ENCODE measurements at regions not wholly inside any gene's neighbourhood (a gene's known extent, or its start where the extent isn't known, plus 50 kb on each side); places are given as distances from the start of the nearest gene placed in this dataset.

GRCh38 chr14:61847861-61848260 is 85.6 kb downstream of the SNAPC1 start:
- no peak for DNase-seq

- DNase-seq = no peak
Observed at GRCh38 chr14:61854898-61855297, 92.7 kb downstream of the SNAPC1 start.

- DNase-seq = peak; percentile 77
Observed at GRCh38 chr14:61860294-61860918, 98.2 kb downstream of the SNAPC1 start.

- DNase-seq = no peak
Observed at GRCh38 chr14:61861320-61861865, 99.2 kb downstream of the SNAPC1 start.

- no peak for DNase-seq
Observed at GRCh38 chr14:61864329-61864898, 102.2 kb downstream of the SNAPC1 start.

GRCh38 chr14:61866932-61867920 is 105.0 kb downstream of the SNAPC1 start:
- no peak for DNase-seq

GRCh38 chr14:61868846-61869245 is 106.6 kb downstream of the SNAPC1 start:
- DNase-seq = no peak

- no peak for DNase-seq
Observed at GRCh38 chr14:61870163-61870562, 107.9 kb downstream of the SNAPC1 start.

- no peak for DNase-seq
Observed at GRCh38 chr14:61872452-61872851, 110.2 kb downstream of the SNAPC1 start.

GRCh38 chr14:61875483-61875882 is 113.3 kb downstream of the SNAPC1 start:
- no peak for DNase-seq

GRCh38 chr14:61876362-61877034 is 114.3 kb downstream of the SNAPC1 start:
- no peak for DNase-seq

GRCh38 chr14:61877035-61877390 is 114.8 kb downstream of the SNAPC1 start:
- DNase-seq = no peak

- DNase-seq = no peak
Observed at GRCh38 chr14:61877768-61878167, 115.5 kb downstream of the SNAPC1 start.

- DNase-seq = no peak
Observed at GRCh38 chr14:61878931-61879330, 116.7 kb downstream of the SNAPC1 start.

- no peak for DNase-seq
Observed at GRCh38 chr14:61881046-61881445, 118.8 kb downstream of the SNAPC1 start.

GRCh38 chr14:61884711-61885110 is 122.5 kb downstream of the SNAPC1 start:
- no peak for DNase-seq

GRCh38 chr14:61885203-61885961 is 123.2 kb downstream of the SNAPC1 start:
- DNase-seq = no peak

GRCh38 chr14:61887628-61888027 is 125.4 kb downstream of the SNAPC1 start:
- no peak for DNase-seq

GRCh38 chr14:61889914-61890351 is 127.7 kb downstream of the SNAPC1 start:
- peak; percentile 27 for DNase-seq

GRCh38 chr14:61891170-61891569 is 128.9 kb downstream of the SNAPC1 start:
- DNase-seq = no peak

- DNase-seq = no peak
Observed at GRCh38 chr14:61891810-61892209, 129.6 kb downstream of the SNAPC1 start.

- DNase-seq = no peak
Observed at GRCh38 chr14:61893371-61893940, 131.2 kb downstream of the SNAPC1 start.

Measured in stimulated activated CD8-positive, alpha-beta memory T cell treated with anti-CD3 and anti-CD28 coated beads, Interleukin-4, amount 100 ng/mL, for 48 hours (primary cell).